HCT116 (cell line): ENCODE measurements at regions not wholly inside any gene's neighbourhood (a gene's known extent, or its start where the extent isn't known, plus 50 kb on each side); places are given as distances from the start of the nearest gene placed in this dataset.

Experiments used
- ATAC-seq: fragments of 200-7000 bp; cut with Tn5 transposase; 2 replicates; pipeline ENCODE4 v1.9.1; 2020; ENCODE audit warnings: mild to moderate bottlenecking, moderate library complexity
- BruUV-seq: library from RNA; stranded (reverse); fragments of 400-500 nt; replicated peaks from 2 replicates; lab custom pipeline; 2021; lab: Mats Ljungman, UMichigan
- CTCF ChIA-PET: fragments of 300-600 bp; sonication (Branson Sonifier 250); formaldehyde crosslinking; loops from one replicate; lab custom pipeline; 2021; ENCODE audit warnings: antibody characterized with exemption; lab: Charles Lee
- POLR2A ChIA-PET: fragments of 300-600, 350-600 bp; sonication (Branson Sonifier 250); formaldehyde crosslinking; loops from one replicate; lab custom pipeline; 2021; ENCODE audit warnings: antibody characterized with exemption; lab: Charles Lee
- RAD21 ChIA-PET, 2 experiments: fragments of 300-600 bp; sonication (Branson Sonifier 250); formaldehyde crosslinking; loops; one replicate each; lab custom pipeline; 2023; ENCODE audit warnings: low total read pairs in 2 of 2; ENCODE audit not compliant: uncharacterized antibody in 2 of 2, unreplicated experiment in 2 of 2, low non-redundant PET in 1 of 2; lab: Charles Lee
- DNase-seq: peaks from one replicate; pipeline ENCODE4 v3.0.0-alpha.2; 2010; ENCODE audit warnings: low read depth, low spot score
- H2AFZ ChIP-seq: fragments of 200-600 bp; shearing (Covaris generic), sonication (generic); 2 replicates; pipeline ENCODE4 v1.6.1; 2017; ENCODE audit warnings: low read depth, mixed run types, mixed read lengths, antibody characterized with exemption, low read length; ENCODE audit not compliant: poor library complexity, severe bottlenecking
- H3K27ac ChIP-seq: 2 replicates; pipeline ENCODE4 v1.5.1; 2012; ENCODE audit warnings: low read depth, low read length
- H3K27me3 ChIP-seq: fragments of 200-600 bp; sonication (generic); 2 replicates; pipeline ENCODE4 v1.6.1; 2016; ENCODE audit warnings: mixed run types, low read length, mixed read lengths; ENCODE audit not compliant: insufficient read depth
- H3K36me3 ChIP-seq, 2 experiments: fragments of 200-500 bp in 1 of 2; fragments of 200-600 bp in 1 of 2; sonication (Bioruptor generic) in 1 of 2; sonication (generic) in 1 of 2; 2 replicates each; pipeline versions ENCODE4 v1.5.1 to v1.6.1; 2014 to 2016; ENCODE audit warnings: low read length in 2 of 2, inconsistent platforms in 1 of 2, mixed read lengths in 1 of 2, mixed run types in 1 of 2; ENCODE audit not compliant: insufficient read depth in 2 of 2, control insufficient read depth in 1 of 2
- H3K4me1 ChIP-seq, 2 experiments: fragments of 200-600 bp in 1 of 2; sonication (generic) in 1 of 2; 2 replicates each; pipeline versions ENCODE4 v1.5.1 to v1.6.1; 2012 to 2017; ENCODE audit warnings: low read length in 2 of 2, inconsistent platforms in 1 of 2, mild to moderate bottlenecking in 1 of 2, mixed read lengths in 1 of 2, mixed run types in 1 of 2, moderate library complexity in 1 of 2; ENCODE audit not compliant: insufficient read depth in 2 of 2, control insufficient read depth in 1 of 2
- H3K4me2 ChIP-seq: fragments of 200-600 bp; sonication (generic); 2 replicates; pipeline ENCODE4 v1.6.1; 2017; ENCODE audit warnings: mixed run types, low read length, mixed read lengths
- H3K4me3 ChIP-seq, 2 experiments: fragments of 200-600 bp in 1 of 2; sonication (generic) in 1 of 2; replicated peaks in 1 of 2; 2 replicates each; pipeline ENCODE4 v1.5.1; 2011 to 2016; ENCODE audit warnings: low read length in 2 of 2, control low read depth in 1 of 2, low read depth in 1 of 2, mild to moderate bottlenecking in 1 of 2, mixed read lengths in 1 of 2, mixed run types in 1 of 2
- H3K79me2 ChIP-seq: fragments of 200-600 bp; sonication (generic); 2 replicates; pipeline ENCODE4 v1.6.1; 2017; ENCODE audit warnings: mild to moderate bottlenecking, mixed run types, low read length, moderate library complexity, mixed read lengths; ENCODE audit not compliant: insufficient read depth
- H3K9ac ChIP-seq: fragments of 200-600 bp; sonication (generic); 2 replicates; pipeline ENCODE4 v1.6.1; 2016; ENCODE audit warnings: low read length, mixed read lengths
- H3K9me2 ChIP-seq: fragments of 200-600 bp; sonication (generic), shearing (Covaris generic); 2 replicates; pipeline ENCODE4 v1.6.1; 2017; ENCODE audit warnings: mixed run types, mild to moderate bottlenecking, moderate library complexity; ENCODE audit not compliant: insufficient read depth
- H3K9me3 ChIP-seq, 2 experiments: fragments of 200-500 bp in 1 of 2; fragments of 200-600 bp in 1 of 2; sonication (Bioruptor generic) in 1 of 2; sonication (generic) in 1 of 2; 2 replicates each; pipeline ENCODE4 v1.6.1; 2014 to 2017; ENCODE audit warnings: low read length in 2 of 2, mixed read lengths in 2 of 2, inconsistent platforms in 1 of 2, low read depth in 1 of 2, mild to moderate bottlenecking in 1 of 2, mixed run types in 1 of 2, moderate library complexity in 1 of 2; ENCODE audit not compliant: control insufficient read depth in 1 of 2, insufficient read depth in 1 of 2
- H4K20me1 ChIP-seq: fragments of 200-600 bp; sonication (generic), shearing (Covaris generic); 2 replicates; pipeline ENCODE4 v1.6.1; 2017; ENCODE audit warnings: mixed run types, mild to moderate bottlenecking, moderate library complexity; ENCODE audit not compliant: insufficient read depth
- CBX3 ChIP-seq: IDR thresholded peaks from 2 replicates; pipeline ENCODE4 v1.6.1; 2012; ENCODE audit warnings: low read depth
- EGR1 ChIP-seq: IDR thresholded peaks from 2 replicates; pipeline ENCODE4 v1.6.1; 2012; ENCODE audit warnings: low read depth
- EZH2phosphoT487 ChIP-seq: fragments of 200-600 bp; IDR thresholded peaks from 2 replicates; pipeline ENCODE4 v1.6.1; 2018; ENCODE audit warnings: antibody characterized with exemption, borderline replicate concordance
- FOSL1 ChIP-seq: IDR thresholded peaks from 2 replicates; pipeline ENCODE4 v1.6.1; 2012; ENCODE audit warnings: low read depth
- POLR2A ChIP-seq: IDR thresholded peaks from 2 replicates; pipeline ENCODE4 v1.7.0; 2011; ENCODE audit warnings: borderline replicate concordance; ENCODE audit not compliant: insufficient read depth, insufficient read length; ENCODE audit errors: extremely low read depth
- RAD21 ChIP-seq: IDR thresholded peaks from 2 replicates; pipeline ENCODE4 v1.6.1; 2012; ENCODE audit warnings: low read depth, mild to moderate bottlenecking
- SIN3A ChIP-seq: IDR thresholded peaks from 2 replicates; pipeline ENCODE4 v1.6.1; 2012; ENCODE audit warnings: low read depth
- TCF7L2 ChIP-seq: IDR thresholded peaks from 2 replicates; pipeline ENCODE4 v1.7.0; 2011; ENCODE audit warnings: borderline replicate concordance, inconsistent platforms; ENCODE audit not compliant: insufficient read depth, insufficient read length; ENCODE audit errors: extremely low read depth
- ZBTB33 ChIP-seq: IDR thresholded peaks from 2 replicates; pipeline ENCODE4 v1.6.1; 2011; ENCODE audit warnings: mild to moderate bottlenecking, low read length, moderate library complexity; ENCODE audit not compliant: insufficient replicate concordance; ENCODE audit errors: extremely low read depth
- intact Hi-C: fragments of 100-400 bp; cut with micrococcal nuclease; formaldehyde crosslinking; loops from 2 replicates; pipeline ENCODE4 v1.10.0; 2022
- TF ChIP-seq, protein P1 (sequence below), 3 experiments: fragments of 200-600 bp in 1 of 3; sonication (generic) in 1 of 3; IDR thresholded peaks in 2 of 3; conservative IDR thresholded peaks in 1 of 3; 2 replicates each; pipeline ENCODE4 v1.5.1; 2012 to 2017; ENCODE audit warnings: low read depth in 2 of 3, low read length in 2 of 3, antibody characterized with exemption in 1 of 3, borderline replicate concordance in 1 of 3, control low read depth in 1 of 3, mild to moderate bottlenecking in 1 of 3, mixed read lengths in 1 of 3, mixed run types in 1 of 3, moderate library complexity in 1 of 3; ENCODE audit not compliant: insufficient read depth in 1 of 3
- TF ChIP-seq, protein P2 (sequence below): IDR thresholded peaks from 2 replicates; pipeline ENCODE4 v1.6.1; 2012; ENCODE audit warnings: low read depth

GRCh38 chr6:8170245-8170644, 67.9 kb upstream of the EEF1E1 start:
- H3K9me2 ChIP-seq, result no peaks in the 10 kb centered on the region
- DNase-seq, result no peak
- H3K79me2 ChIP-seq, result no peaks in the 10 kb centered on the region
- TF ChIP-seq, protein P1, sequence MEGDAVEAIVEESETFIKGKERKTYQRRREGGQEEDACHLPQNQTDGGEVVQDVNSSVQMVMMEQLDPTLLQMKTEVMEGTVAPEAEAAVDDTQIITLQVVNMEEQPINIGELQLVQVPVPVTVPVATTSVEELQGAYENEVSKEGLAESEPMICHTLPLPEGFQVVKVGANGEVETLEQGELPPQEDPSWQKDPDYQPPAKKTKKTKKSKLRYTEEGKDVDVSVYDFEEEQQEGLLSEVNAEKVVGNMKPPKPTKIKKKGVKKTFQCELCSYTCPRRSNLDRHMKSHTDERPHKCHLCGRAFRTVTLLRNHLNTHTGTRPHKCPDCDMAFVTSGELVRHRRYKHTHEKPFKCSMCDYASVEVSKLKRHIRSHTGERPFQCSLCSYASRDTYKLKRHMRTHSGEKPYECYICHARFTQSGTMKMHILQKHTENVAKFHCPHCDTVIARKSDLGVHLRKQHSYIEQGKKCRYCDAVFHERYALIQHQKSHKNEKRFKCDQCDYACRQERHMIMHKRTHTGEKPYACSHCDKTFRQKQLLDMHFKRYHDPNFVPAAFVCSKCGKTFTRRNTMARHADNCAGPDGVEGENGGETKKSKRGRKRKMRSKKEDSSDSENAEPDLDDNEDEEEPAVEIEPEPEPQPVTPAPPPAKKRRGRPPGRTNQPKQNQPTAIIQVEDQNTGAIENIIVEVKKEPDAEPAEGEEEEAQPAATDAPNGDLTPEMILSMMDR (IDR thresholded peaks at IDR 0.05 in 2 of 3, conservative IDR thresholded peaks at IDR 0.05 in 1 of 3; ENCODE audit: borderline replicate concordance in 1 of 3, insufficient read depth in 1 of 3, low read depth in 2 of 3, low read length in 2 of 3), result peak in 1 of 3 experiments; percentile 27; a peak in 3 of 6 replicates
- no peak for TF ChIP-seq TCF7L2
- no peaks in the 10 kb centered on the region for H3K36me3 ChIP-seq
- BruUV-seq, result no TSS peak
- no peaks in the 10 kb centered on the region for H3K9me3 ChIP-seq
- H2AFZ ChIP-seq, result no peak overlapping the region
- intact Hi-C loops, result loop anchor here (5.0 kb wide), 1 partner anchor 47 kb away; no protein-coding TSS in a partner anchor
- no peaks in the 10 kb centered on the region; a peak in 1 of 4 replicates for H3K4me1 ChIP-seq
- no peaks in the 10 kb centered on the region for H4K20me1 ChIP-seq
- CTCF ChIA-PET, result no interaction called here
- peak; percentile 70 for ATAC-seq
- H3K4me3 ChIP-seq, result no peak overlapping the region
- H3K9ac ChIP-seq, result no peak overlapping the region
- RAD21 ChIA-PET, result interaction anchor here in 1 of 2 experiments (1.7 kb wide), 1 partner anchor 49 kb away, joined by 4 read pairs; no protein-coding TSS in a partner anchor
- H3K4me2 ChIP-seq, result no peak overlapping the region
- H3K27ac ChIP-seq, result no peak overlapping the region
- POLR2A ChIA-PET, result interaction anchor here (0.6 kb wide), 1 partner anchor 11 kb away, joined by 4 read pairs; no protein-coding TSS in a partner anchor
- no peaks in the 10 kb centered on the region for H3K27me3 ChIP-seq

- DNase-seq, result no peak
- POLR2A ChIA-PET, result no interaction called here
- Histone ChIP-seq H3K4me3 (no peak overlapping the region), H3K9ac (no peak overlapping the region), H4K20me1 (no peaks in the 10 kb centered on the region), H2AFZ (no peak overlapping the region), H3K27me3 (no peaks in the 10 kb centered on the region), H3K9me3 (0 out of 4 replicates have a peak, but pooled peaks cover 0 to 3% of the 10 kb centered on the region in 2 experiments), H3K79me2 (no peaks in the 10 kb centered on the region), H3K4me1 (no peaks in the 10 kb centered on the region), H3K4me2 (no peak overlapping the region), H3K36me3 (no peaks in the 10 kb centered on the region), H3K27ac (no peak overlapping the region), H3K9me2 (no peaks in the 10 kb centered on the region)
- TF ChIP-seq ZBTB33, result no peak
- no peak for TF ChIP-seq EZH2phosphoT487
- TF ChIP-seq, protein P2, sequence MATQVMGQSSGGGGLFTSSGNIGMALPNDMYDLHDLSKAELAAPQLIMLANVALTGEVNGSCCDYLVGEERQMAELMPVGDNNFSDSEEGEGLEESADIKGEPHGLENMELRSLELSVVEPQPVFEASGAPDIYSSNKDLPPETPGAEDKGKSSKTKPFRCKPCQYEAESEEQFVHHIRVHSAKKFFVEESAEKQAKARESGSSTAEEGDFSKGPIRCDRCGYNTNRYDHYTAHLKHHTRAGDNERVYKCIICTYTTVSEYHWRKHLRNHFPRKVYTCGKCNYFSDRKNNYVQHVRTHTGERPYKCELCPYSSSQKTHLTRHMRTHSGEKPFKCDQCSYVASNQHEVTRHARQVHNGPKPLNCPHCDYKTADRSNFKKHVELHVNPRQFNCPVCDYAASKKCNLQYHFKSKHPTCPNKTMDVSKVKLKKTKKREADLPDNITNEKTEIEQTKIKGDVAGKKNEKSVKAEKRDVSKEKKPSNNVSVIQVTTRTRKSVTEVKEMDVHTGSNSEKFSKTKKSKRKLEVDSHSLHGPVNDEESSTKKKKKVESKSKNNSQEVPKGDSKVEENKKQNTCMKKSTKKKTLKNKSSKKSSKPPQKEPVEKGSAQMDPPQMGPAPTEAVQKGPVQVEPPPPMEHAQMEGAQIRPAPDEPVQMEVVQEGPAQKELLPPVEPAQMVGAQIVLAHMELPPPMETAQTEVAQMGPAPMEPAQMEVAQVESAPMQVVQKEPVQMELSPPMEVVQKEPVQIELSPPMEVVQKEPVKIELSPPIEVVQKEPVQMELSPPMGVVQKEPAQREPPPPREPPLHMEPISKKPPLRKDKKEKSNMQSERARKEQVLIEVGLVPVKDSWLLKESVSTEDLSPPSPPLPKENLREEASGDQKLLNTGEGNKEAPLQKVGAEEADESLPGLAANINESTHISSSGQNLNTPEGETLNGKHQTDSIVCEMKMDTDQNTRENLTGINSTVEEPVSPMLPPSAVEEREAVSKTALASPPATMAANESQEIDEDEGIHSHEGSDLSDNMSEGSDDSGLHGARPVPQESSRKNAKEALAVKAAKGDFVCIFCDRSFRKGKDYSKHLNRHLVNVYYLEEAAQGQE, result no peak
- no peak for TF ChIP-seq FOSL1
- TF ChIP-seq EGR1, result no peak
- TF ChIP-seq SIN3A, result no peak
- no peak for TF ChIP-seq RAD21
- TF ChIP-seq POLR2A, result no peak
- no peak for TF ChIP-seq TCF7L2
- no peak for TF ChIP-seq CBX3
- intact Hi-C loops, result no loop called here
- no peak for ATAC-seq
- no TSS peak for BruUV-seq
- RAD21 ChIA-PET, result no interaction called here
- CTCF ChIA-PET, result interaction anchor here (2.0 kb wide), 1 partner anchor 53 kb away, joined by 6 read pairs; no protein-coding TSS in a partner anchor
Measured at GRCh38 chr6:8166156-8166555, 63.8 kb upstream of the EEF1E1 start.
